HG03460 (cell line): ENCODE measurements at regions not wholly inside any gene's neighbourhood (a gene's known extent, or its start where the extent isn't known, plus 50 kb on each side); places are given as distances from the start of the nearest gene placed in this dataset.

Source experiments
- ATAC-seq: cut with Tn5 transposase; IDR thresholded peaks from one replicate; pipeline ENCODE4 v1.9.1; 2021; ENCODE audit not compliant: unreplicated experiment

DNA sequence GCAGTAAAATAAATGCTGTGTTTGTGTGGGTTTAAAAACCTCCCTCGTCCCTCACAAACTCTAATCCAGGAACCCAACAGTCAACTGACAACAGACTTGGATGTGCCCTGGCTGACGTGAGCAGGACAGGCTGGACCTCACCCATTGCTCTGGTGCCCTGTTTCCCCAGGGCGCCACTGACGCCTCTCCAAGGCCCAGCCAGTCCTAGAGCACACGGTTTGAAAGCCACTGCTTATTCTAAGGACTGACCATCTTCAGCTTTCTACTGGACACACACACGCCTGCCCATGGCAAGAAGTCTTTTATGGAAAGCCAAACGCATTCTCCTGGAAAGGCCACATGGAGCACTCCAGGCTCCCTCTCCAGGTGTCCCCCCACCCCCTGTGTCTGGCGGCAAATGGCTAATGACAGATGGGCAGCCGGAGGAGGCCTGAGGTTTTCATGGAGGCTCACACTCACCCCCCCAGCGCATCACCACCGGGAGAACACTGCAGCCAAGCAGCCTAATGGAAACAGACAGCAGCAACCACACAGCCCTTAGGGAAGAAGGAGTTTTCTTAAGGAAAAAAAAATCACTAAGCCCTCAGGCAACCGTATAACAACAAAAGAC, 319.2 kb downstream of the SOX9 start:
- no peak for ATAC-seq

GRCh38 chr17:72440961-72441360, 320.1 kb downstream of the SOX9 start:
- ATAC-seq: no peak

DNA sequence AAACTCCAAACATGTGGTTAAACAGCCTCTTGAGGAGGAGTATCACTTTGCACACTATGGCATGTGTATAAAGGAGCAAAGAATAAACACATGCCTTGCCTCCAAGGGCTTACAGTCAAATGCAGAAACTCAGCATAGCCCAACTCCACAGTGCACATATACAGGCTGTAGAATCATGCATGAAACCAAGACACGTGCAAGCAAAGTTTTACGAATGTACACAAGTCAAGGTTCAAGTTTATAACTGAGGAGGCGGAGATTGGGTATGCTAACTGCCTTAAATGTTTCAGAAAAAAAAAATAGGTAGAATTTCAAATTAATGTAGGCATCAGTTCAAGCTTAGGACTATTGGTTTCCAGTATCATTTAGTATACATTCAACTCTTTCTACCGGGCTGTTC, 321.1 kb downstream of the SOX9 start:
- no peak for ATAC-seq

- ATAC-seq: no peak
These were observed 323.8 kb downstream of the SOX9 start for GRCh38 chr17:72444517-72445054.

- ATAC-seq: no peak
These were observed 324.5 kb downstream of the SOX9 start for GRCh38 chr17:72445055-72445991.

DNA sequence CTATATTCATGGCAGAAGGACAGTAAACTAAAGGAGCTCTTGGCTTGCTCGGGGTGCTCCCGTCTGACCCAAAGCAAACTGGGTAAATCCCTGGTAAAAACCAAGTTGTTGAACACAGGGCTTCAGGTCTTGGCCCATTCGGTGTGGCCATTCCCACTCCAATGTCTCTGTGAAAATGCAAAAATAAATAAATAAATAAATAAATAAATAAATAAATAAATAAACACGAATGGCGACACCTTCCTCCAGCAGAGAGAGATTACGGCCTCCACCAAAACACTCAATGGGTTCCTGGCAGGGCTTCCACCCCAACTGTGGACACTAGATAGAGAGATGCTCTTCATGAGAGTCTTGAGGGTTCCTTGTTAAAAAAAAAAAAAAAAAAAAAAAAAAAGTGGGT, 325.3 kb downstream of the SOX9 start:
- no peak for ATAC-seq

DNA sequence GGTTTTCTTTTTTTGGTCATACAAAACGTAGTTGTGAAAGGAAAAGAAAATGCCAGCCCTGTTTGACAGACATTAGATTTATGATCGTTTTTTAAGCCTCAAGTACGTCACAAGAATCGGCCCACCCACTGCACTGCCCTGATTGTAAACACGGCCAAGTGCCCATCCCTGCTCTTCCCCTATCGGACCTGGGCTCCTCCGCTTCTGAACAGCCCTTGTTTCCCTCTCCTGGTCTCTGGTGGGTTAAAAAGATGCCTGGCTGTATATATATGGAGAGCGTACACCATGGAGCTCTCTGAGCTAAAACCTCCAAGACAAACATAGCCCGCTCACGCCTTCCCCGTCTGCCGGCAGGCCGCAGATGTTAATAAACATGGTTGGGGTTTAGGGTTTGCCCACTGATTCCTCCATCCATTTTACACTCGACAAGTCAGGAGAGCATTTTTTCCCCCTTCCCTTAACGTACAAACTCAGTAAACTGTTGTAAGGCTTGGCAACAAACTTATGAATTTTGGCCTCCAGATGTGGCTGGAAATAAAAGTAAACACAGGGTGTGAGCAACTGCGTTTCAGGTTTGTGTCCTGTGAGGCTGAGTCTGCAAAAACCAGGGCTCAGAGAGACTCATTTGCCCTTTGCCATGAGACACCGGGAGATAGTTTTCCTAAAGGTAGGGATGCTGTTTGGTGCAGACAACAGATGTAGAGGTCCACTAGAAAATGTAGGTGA, 325.9 kb downstream of the SOX9 start:
- ATAC-seq: no peak

DNA sequence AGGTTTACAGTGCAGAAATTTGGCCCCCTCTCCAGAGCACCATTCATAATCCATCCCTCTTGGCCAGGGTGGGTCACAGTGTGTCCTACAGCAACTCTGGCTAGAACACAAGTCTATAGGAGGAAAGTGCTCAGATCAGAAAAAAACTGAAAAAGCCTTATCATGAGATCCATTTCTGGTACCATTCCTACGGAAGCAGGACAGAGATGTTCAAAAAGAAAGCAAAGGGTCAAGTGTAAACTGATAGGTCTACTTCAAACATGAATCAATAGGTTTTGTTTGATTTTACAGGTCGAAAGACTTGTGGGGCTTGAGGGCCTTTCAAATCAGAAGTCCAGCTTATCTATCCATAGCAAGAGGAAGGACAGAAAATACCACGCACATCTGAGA, 326.4 kb downstream of the SOX9 start:
- ATAC-seq: no peak

DNA sequence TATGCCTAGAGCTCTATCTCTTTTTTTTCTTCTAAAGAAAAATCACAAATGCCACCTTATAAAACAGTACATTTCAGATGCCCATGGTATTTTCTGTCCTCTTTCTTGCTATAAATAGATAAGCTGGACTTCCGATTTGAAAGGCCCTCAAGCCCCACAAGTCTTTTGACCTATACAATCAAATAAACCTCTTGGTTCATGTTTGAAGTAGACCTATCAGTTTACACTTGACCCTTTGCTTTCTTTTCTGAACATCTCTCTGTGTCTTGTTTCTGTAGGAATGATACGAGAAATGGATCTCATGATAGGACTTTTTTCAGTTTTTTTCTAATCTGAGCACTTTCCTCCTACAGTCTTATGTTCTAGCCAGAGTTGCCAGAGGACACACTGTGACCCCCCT, 327.2 kb downstream of the SOX9 start:
- ATAC-seq: no peak

- no peak for ATAC-seq
These were observed 331.7 kb downstream of the SOX9 start for GRCh38 chr17:72452286-72453173.

DNA sequence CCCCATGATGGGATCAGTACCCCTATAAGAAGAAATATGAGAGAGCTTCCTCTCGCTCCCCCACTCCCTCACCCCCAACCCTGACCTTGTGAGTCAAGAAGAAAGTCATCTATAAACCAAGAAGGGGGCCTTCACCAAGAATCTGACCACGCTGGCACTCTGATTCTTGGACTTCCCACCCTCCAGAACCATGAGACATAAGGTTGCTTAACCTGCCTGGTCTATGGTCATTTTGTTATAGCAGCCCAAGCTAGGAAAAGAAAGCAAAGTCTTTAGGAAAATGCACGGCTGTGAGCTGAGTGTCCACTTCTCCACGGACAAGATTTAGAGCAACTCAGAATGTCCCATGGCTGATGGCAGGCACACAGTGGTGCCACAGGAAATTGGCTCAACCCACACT, 333.5 kb downstream of the SOX9 start:
- no peak for ATAC-seq

DNA sequence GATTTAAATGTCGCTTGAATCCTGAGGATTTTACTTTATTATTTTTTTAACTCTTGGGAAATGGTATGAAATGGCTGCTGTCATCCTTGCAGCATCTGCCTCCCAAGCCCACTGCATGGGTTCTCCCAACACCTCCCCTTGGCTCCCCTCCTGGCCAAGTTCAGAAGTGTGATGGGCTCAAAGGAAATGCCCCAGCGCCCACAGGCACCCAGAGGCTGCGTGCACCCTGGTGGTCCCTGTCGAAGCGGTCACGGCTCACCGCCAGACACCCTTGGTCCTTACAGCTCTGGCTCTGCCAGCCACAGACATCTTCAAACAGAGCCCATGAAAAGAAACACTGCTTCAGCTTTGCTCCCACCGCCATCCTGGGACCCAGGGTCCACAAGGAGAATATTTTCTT, 334.7 kb downstream of the SOX9 start:
- no peak for ATAC-seq

DNA sequence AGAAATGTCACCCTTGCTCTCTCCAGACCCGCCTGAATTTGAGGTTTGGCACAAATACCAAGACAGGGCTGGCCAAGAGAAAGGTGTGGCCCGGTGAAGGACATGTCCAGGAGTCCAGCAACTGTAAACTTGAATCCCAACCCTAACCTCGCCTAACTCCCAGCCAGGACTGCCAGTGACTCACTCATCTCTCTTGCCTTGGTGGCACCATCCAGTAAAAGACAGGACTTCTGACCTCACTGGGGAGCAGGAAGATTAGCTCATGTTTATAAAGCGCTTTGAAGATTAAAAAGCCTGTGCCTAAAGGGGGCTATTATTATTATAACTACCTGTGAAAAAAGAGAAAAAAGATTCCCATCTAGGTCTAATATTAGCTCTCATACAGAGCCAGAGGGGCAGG, 335.3 kb downstream of the SOX9 start:
- no peak for ATAC-seq

DNA sequence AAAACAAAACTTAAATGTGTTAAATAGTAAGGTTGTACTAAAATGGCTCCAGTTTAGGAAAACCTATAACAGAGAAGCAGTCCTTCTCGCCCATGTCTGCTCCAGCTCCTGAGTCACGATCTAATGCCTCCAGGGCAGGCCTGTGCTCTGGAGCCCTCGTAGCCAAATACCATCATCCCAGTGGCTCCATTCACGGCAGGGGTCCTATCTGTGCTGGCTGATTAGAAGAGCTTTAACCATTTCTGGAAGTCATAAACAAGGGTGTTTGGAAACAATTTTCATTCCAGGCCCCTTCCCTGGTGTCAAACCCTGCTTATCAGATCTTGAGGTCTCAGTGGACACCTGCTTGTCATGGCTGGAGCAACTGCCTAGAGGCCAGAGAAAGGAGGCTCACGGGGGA, 336.9 kb downstream of the SOX9 start:
- ATAC-seq: no peak

DNA sequence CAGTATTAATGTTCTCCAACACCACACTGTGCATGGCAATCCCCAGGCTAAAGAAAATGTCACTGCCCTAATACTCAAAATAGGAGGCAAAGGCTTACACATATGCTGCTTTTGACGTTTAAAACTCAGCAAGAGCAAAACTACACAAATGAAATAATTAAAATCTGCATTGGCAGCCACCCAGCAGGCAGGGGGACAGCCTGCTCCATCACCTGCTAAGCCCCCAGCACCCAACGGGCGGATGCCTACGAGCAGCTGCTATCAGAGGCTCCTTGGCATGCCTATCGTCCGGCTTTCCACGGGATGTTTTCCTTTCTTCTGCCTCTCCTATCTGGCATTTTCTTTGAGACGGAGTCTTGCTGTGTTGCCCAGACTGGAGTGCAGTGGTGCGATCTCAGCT, 337.5 kb downstream of the SOX9 start:
- no peak for ATAC-seq

DNA sequence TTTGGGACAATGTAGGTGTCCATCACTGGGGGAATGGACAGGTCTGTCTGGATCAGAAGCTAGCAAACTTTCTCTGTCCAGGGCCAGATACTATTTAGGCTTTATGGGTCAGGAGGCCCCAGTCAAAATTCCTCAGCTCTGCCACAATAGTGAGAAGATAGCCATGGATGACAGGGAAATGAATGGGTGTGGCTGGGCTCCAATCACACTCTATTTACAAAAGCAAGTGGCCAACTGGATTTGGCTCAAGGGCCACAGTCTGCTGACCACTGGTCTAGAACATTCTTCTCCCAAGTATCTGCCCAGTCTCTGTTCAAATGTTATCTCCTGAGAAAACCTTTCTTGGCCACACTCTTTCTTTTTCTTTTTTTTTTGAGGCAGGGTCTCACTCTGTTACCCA, 339.9 kb downstream of the SOX9 start:
- no peak for ATAC-seq

DNA sequence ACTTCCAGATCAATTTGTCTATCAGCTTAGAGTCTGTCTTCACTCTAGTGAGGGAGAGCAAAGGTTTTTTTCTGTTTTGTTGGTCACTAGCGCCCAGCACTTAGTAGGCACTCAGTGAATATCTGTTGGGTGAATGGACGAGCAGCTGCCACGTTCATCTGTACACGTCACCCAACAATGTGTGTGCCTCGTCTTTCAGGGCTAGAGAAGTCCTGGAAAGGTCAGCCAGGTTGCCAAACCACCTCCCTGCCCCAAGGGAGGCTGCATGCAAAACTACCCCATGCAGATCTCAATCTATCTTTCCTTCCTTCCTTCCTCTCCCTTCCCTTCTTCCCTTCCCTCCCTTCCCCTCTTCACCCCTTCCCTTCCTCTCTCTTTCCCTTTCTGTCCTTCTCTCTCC, 340.9 kb downstream of the SOX9 start:
- ATAC-seq: no peak

DNA sequence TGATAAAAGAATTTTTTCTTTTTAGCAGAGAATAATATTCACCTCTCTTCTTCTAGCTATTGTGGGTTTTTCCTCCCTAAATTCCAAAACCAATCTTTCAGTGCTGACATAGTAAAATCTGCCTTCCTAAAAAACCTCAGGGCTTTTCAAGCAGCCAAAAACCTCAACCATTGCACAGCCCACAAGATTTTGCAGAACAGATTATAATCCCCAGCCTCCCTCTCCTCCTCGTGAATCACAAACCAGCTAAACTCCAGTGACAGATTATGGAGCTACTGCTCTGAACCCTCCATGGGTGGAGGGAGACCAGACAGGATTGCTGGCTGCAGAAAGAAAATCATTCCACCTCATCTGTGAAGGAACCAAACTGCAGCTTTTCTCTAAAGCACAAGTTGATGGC, 341.6 kb downstream of the SOX9 start:
- no peak for ATAC-seq

GRCh38 chr17:72462814-72463213, 342.0 kb downstream of the SOX9 start:
- ATAC-seq: no peak

DNA sequence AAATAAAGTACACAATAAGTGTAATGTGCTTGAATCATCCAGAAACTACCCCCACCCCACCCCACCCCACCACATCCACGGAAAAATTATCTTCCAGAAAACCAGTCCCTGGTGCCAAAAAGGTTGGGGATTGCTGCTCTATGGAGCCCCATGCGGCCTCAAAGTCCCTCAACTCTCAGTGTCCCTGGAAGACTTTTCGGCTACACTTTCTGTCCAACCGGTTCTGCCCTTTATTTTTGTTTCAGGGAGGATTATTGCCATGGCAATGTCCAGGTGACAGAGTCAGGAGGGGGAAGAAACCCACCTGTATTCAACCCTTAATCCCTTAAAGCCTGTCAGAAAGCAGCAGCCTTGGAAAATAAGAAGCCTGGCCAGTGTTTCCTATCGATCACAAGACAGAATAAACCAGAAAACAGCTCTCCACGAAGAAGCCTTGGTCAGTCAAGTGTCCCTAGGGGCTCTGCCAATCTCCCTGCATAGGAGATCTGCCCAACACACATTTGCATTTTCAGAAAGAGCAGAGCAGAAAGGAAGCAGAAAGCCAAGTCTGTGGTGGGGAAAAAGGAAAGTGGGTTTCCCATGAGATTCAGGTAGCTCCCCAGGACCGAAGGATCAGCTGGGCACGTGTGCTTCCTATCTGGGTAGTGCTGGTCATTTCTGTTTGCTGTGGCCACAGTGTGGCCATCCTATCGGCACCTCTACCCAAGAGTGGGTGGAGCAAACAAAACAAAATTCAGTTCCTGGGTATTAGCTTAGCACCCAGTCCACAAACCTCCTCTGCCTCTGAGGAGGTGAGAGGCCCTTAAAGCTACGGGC, 342.7 kb downstream of the SOX9 start:
- peak; percentile 34 for ATAC-seq
